HL-60 (cell line): ENCODE measurements at regions not wholly inside any gene's neighbourhood (a gene's known extent, or its start where the extent isn't known, plus 50 kb on each side); places are given as distances from the start of the nearest gene placed in this dataset.

Experiments
- DNase-seq, 2 experiments: peaks; one replicate each; pipeline ENCODE4 v3.0.0-alpha.2; 2010 to 2020; ENCODE audit warnings: low read depth in 1 of 2, low spot score in 1 of 2
- H3K27ac ChIP-seq: fragments of 250-450 bp; sonication (Bioruptor Pico); replicated peaks from 2 replicates; pipeline ENCODE4 v1.5.1; 2020; ENCODE audit warnings: mild to moderate bottlenecking, moderate library complexity
- H3K27me3 ChIP-seq: fragments of 250-450 bp; sonication (Bioruptor Pico); 2 replicates; pipeline ENCODE4 v1.5.1; 2021; ENCODE audit warnings: mild to moderate bottlenecking, moderate library complexity; ENCODE audit not compliant: insufficient read depth, poor library complexity, severe bottlenecking
- H3K4me3 ChIP-seq: replicated peaks from 2 replicates; pipeline ENCODE4 v1.5.1; 2011; ENCODE audit warnings: mild to moderate bottlenecking, control low read depth, low read length; ENCODE audit not compliant: insufficient read depth
- CTCF ChIP-seq: IDR thresholded peaks from one replicate; pipeline ENCODE4 v1.5.1; 2011; ENCODE audit warnings: low read length, control low read depth, inconsistent platforms; ENCODE audit not compliant: insufficient read depth
- GABPA ChIP-seq: IDR thresholded peaks from 2 replicates; pipeline ENCODE4 v1.6.1; 2012; ENCODE audit warnings: low read depth
- POLR2AphosphoS5 ChIP-seq: IDR thresholded peaks from 2 replicates; pipeline ENCODE4 v1.6.1; 2012; ENCODE audit warnings: low read depth
- REST ChIP-seq: IDR thresholded peaks from 2 replicates; pipeline ENCODE4 v1.6.1; 2012; ENCODE audit warnings: low read depth; ENCODE audit not compliant: insufficient replicate concordance
- SPI1 ChIP-seq: IDR thresholded peaks from 2 replicates; pipeline ENCODE4 v1.6.1; 2012; ENCODE audit warnings: low read depth, mild to moderate bottlenecking, borderline replicate concordance

DNA sequence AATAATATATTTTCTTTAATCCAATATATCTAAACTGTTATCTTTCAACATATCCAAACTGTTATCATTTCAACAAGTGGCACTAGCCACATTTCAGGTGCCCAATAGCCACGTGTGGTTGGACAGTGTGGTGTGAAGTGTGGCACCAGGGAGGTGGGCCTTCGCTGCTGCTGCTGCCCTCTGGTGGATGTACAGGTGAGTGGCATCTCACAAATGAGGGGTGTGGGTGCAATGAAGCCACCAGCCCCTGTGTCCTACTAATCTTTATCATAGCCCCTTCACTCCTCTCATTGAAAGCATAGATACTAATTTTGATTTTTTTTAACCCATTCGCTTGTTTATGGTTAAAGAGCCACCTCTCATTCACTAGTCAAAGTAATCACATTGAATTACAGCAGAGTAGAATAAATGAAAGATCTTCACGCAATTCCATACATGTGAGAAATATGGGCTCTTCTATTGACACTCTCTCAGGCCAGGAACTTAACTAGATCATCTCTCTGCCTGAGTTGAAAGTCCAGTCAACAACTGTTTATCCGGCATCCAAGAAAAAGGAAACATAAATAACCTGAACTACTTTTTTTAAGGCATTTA, 499.2 kb downstream of the OMA1 start:
- Histone ChIP-seq H3K27me3 (no peaks in the 10 kb centered on the region), H3K4me3 (no peak overlapping the region), H3K27ac (no peak overlapping the region)
- TF ChIP-seq POLR2AphosphoS5 (no peak), CTCF (peak; percentile 55), SPI1 (no peak)
- peak; percentile 5 to 18 for DNase-seq

- Histone ChIP-seq H3K27ac (no peak overlapping the region), H3K27me3 (no peaks in the 10 kb centered on the region), H3K4me3 (no peak overlapping the region)
- TF ChIP-seq REST (no peak), SPI1 (no peak), POLR2AphosphoS5 (no peak), GABPA (no peak), CTCF (no peak)
- no peak for DNase-seq
Observed at GRCh38 chr1:58045094-58045705, 501.3 kb downstream of the OMA1 start.

GRCh38 chr1:58041621-58042020, 504.9 kb downstream of the OMA1 start:
- H3K27ac ChIP-seq = no peak overlapping the region
- TF ChIP-seq SPI1 = no peak
- no peak for TF ChIP-seq CTCF
- TF ChIP-seq REST = no peak
- no peak for TF ChIP-seq POLR2AphosphoS5
- TF ChIP-seq GABPA = no peak
- no peaks in the 10 kb centered on the region for H3K27me3 ChIP-seq
- DNase-seq = no peak
- no peak overlapping the region for H3K4me3 ChIP-seq
